ENCODE measurements at regions not wholly inside any gene's neighbourhood (a gene's known extent, or its start where the extent isn't known, plus 50 kb on each side); places are given as distances from the start of the nearest gene placed in this dataset.

- no peak for DNase-seq
- Histone ChIP-seq H3K9me3 (replicated peaks) (no peaks in the 10 kb centered on the region), H3K36me3 (no peaks in the 10 kb centered on the region), H3K4me3 (no peak overlapping the region), H3K27ac (replicated peaks) (no peak overlapping the region), H3K27me3 (ENCODE audit: low read depth) (peaks cover 100% of the 10 kb centered on the region), H3K4me1 (peaks cover 29% of the 10 kb centered on the region)
- intact Hi-C loops (cut with micrococcal nuclease): loop anchor here (10.0 kb wide), 1 partner anchor 226 kb away; no protein-coding TSS in a partner anchor
- no peak for TF ChIP-seq CTCF (IDR thresholded peaks at IDR 0.05; ENCODE audit: borderline replicate concordance)
Observed at GRCh38 chr5:73229271-73229670, 56.3 kb downstream of the TMEM174 start.

GRCh38 chr5:73228052-73228451, 55.1 kb downstream of the TMEM174 start:
- no peaks in the 10 kb centered on the region for H3K36me3 ChIP-seq
- no peak overlapping the region for H3K4me3 ChIP-seq
- peaks cover 100% of the 10 kb centered on the region for H3K27me3 ChIP-seq (ENCODE audit: low read depth)
- DNase-seq: no peak
- peaks cover 17% of the 10 kb centered on the region for H3K4me1 ChIP-seq
- H3K9me3 ChIP-seq (replicated peaks): no peaks in the 10 kb centered on the region
- H3K27ac ChIP-seq (replicated peaks): no peak overlapping the region
- TF ChIP-seq CTCF (IDR thresholded peaks at IDR 0.05; ENCODE audit: borderline replicate concordance): no peak
- intact Hi-C loops (cut with micrococcal nuclease): loop anchor here (10.0 kb wide), 1 partner anchor 227 kb away; no protein-coding TSS in a partner anchor
